ENCODE measurements at regions not wholly inside any gene's neighbourhood (a gene's known extent, or its start where the extent isn't known, plus 50 kb on each side); places are given as distances from the start of the nearest gene placed in this dataset.

DNA sequence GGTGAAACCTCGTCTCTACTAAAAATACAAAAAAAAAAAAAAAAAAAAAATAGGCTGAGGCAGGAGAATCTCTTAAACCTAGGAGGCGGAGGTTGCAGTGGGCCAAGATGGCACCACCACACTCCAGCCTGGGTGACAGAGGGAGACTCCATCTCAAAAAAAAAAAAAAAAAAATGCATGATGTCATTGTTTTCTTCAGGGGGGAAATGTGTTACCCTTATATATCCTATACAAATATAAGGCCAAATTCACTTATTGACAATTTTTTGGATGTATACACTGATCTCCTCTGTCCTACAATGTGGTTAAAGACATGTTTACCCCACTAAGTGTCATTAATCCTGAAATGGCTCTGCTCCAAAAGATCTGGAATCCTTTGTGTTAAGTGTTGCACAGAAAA, 73.1 kb downstream of the TPBG start:
- Histone ChIP-seq H3K9me3 (ENCODE audit: control insufficient read depth, insufficient read depth, low read depth, low read length) (no peaks in the 10 kb centered on the region), H3K27ac (ENCODE audit: insufficient read depth, low read length) (no peak overlapping the region)

DNA sequence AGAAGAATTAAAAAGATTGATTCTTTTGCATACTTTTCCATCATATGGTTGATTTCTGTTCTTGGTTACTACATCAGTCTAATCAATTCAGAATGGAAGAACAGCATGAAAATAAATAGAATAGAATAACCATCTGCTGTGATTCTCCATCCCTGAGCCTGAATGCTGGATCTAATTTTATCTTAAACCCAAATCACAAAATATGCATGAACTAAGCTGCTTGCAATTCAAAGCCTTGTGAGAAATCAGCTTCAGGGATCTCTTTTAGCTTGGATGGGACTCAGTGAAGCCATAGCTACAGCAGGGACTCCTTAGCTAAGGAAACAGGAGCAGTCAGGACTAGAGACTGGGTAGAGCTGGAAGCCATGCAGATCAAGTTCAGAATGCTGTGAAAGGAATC, 74.1 kb downstream of the TPBG start:
- no peaks in the 10 kb centered on the region for H3K4me1 ChIP-seq (ENCODE audit: control insufficient read depth, extremely low read depth, insufficient read depth, low read length)
- TF ChIP-seq EZH2 (IDR thresholded peaks at IDR 0.05; ENCODE audit: low read length, missing control alignments) (no peak), CTCF (conservative IDR thresholded peaks at IDR 0.05 in 1 of 2, IDR thresholded peaks at IDR 0.05 in 1 of 2; ENCODE audit: low read depth in 1 of 2, low read length in 2 of 2) (no peak)
- DNase-seq (ENCODE audit: low read depth in 2 of 2), result no peak

More for the DNA sequence above, 73.1 kb downstream of the TPBG start:
- Histone ChIP-seq H3K9ac (ENCODE audit: insufficient read depth, low read length) (no peak overlapping the region), H3K79me2 (ENCODE audit: control insufficient read depth, insufficient read depth, low read length) (no peaks in the 10 kb centered on the region), H2AFZ (ENCODE audit: low read length) (no peak overlapping the region), H3K36me3 (ENCODE audit: control insufficient read depth, insufficient read depth, low read length) (no peaks in the 10 kb centered on the region), H3K4me1 (ENCODE audit: control insufficient read depth, extremely low read depth, insufficient read depth, low read length) (no peaks in the 10 kb centered on the region), H4K20me1 (ENCODE audit: control insufficient read depth, extremely low read depth, insufficient read depth, low read length) (no peaks in the 10 kb centered on the region), H3K4me3 (replicated peaks in 1 of 4; ENCODE audit: control extremely low read depth in 1 of 4, insufficient read depth in 1 of 4, low read depth in 3 of 4, low read length in 4 of 4) (no peak overlapping the region), H3K4me2 (ENCODE audit: extremely low read depth, insufficient read depth, low read length) (no peak overlapping the region), H3K27me3 (ENCODE audit: control insufficient read depth, insufficient read depth, low read length) (no peaks in the 10 kb centered on the region)
- DNase-seq (ENCODE audit: low read depth in 2 of 2), result no peak
- no peak for TF ChIP-seq EZH2 (IDR thresholded peaks at IDR 0.05; ENCODE audit: low read length, missing control alignments)

GRCh38 chr6:82441047-82441855, 77.6 kb downstream of the TPBG start:
- Histone ChIP-seq H4K20me1 (ENCODE audit: control insufficient read depth, extremely low read depth, insufficient read depth, low read length) (no peaks in the 10 kb centered on the region), H3K79me2 (ENCODE audit: control insufficient read depth, insufficient read depth, low read length) (no peaks in the 10 kb centered on the region), H3K9me3 (ENCODE audit: control insufficient read depth, insufficient read depth, low read depth, low read length) (no peaks in the 10 kb centered on the region), H3K27ac (ENCODE audit: insufficient read depth, low read length) (no peak overlapping the region), H3K9ac (ENCODE audit: insufficient read depth, low read length) (no peak overlapping the region), H2AFZ (ENCODE audit: low read length) (no peak overlapping the region), H3K36me3 (ENCODE audit: control insufficient read depth, insufficient read depth, low read length) (no peaks in the 10 kb centered on the region), H3K4me2 (ENCODE audit: extremely low read depth, insufficient read depth, low read length) (no peak overlapping the region), H3K4me1 (ENCODE audit: control insufficient read depth, extremely low read depth, insufficient read depth, low read length) (no peaks in the 10 kb centered on the region), H3K4me3 (replicated peaks in 1 of 4; ENCODE audit: control extremely low read depth in 1 of 4, insufficient read depth in 1 of 4, low read depth in 3 of 4, low read length in 4 of 4) (no peak overlapping the region), H3K27me3 (ENCODE audit: control insufficient read depth, insufficient read depth, low read length) (no peaks in the 10 kb centered on the region)
- TF ChIP-seq EZH2 (IDR thresholded peaks at IDR 0.05; ENCODE audit: low read length, missing control alignments), result no peak
- no peak for DNase-seq (ENCODE audit: low read depth in 2 of 2)

More for the DNA sequence above, 74.1 kb downstream of the TPBG start:
- Histone ChIP-seq H3K9me3 (ENCODE audit: control insufficient read depth, insufficient read depth, low read depth, low read length) (no peaks in the 10 kb centered on the region), H3K79me2 (ENCODE audit: control insufficient read depth, insufficient read depth, low read length) (no peaks in the 10 kb centered on the region), H4K20me1 (ENCODE audit: control insufficient read depth, extremely low read depth, insufficient read depth, low read length) (no peaks in the 10 kb centered on the region), H3K27ac (ENCODE audit: insufficient read depth, low read length) (no peak overlapping the region), H2AFZ (ENCODE audit: low read length) (no peak overlapping the region), H3K9ac (ENCODE audit: insufficient read depth, low read length) (no peak overlapping the region), H3K4me2 (ENCODE audit: extremely low read depth, insufficient read depth, low read length) (no peak overlapping the region), H3K36me3 (ENCODE audit: control insufficient read depth, insufficient read depth, low read length) (no peaks in the 10 kb centered on the region), H3K4me3 (replicated peaks in 1 of 4; ENCODE audit: control extremely low read depth in 1 of 4, insufficient read depth in 1 of 4, low read depth in 3 of 4, low read length in 4 of 4) (no peak overlapping the region), H3K27me3 (ENCODE audit: control insufficient read depth, insufficient read depth, low read length) (no peaks in the 10 kb centered on the region)

- Histone ChIP-seq H3K27ac (ENCODE audit: insufficient read depth, low read length) (no peak overlapping the region), H3K9ac (ENCODE audit: insufficient read depth, low read length) (no peak overlapping the region), H3K4me3 (replicated peaks in 1 of 4; ENCODE audit: control extremely low read depth in 1 of 4, insufficient read depth in 1 of 4, low read depth in 3 of 4, low read length in 4 of 4) (no peak overlapping the region), H3K36me3 (ENCODE audit: control insufficient read depth, insufficient read depth, low read length) (no peaks in the 10 kb centered on the region), H3K4me2 (ENCODE audit: extremely low read depth, insufficient read depth, low read length) (no peak overlapping the region), H3K79me2 (ENCODE audit: control insufficient read depth, insufficient read depth, low read length) (no peaks in the 10 kb centered on the region), H3K9me3 (ENCODE audit: control insufficient read depth, insufficient read depth, low read depth, low read length) (no peaks in the 10 kb centered on the region), H3K27me3 (ENCODE audit: control insufficient read depth, insufficient read depth, low read length) (no peaks in the 10 kb centered on the region), H4K20me1 (ENCODE audit: control insufficient read depth, extremely low read depth, insufficient read depth, low read length) (no peaks in the 10 kb centered on the region), H2AFZ (ENCODE audit: low read length) (no peak overlapping the region), H3K4me1 (ENCODE audit: control insufficient read depth, extremely low read depth, insufficient read depth, low read length) (no peaks in the 10 kb centered on the region)
- DNase-seq (ENCODE audit: low read depth in 2 of 2), result no peak
- TF ChIP-seq EZH2 (IDR thresholded peaks at IDR 0.05; ENCODE audit: low read length, missing control alignments), result no peak
- no peak for TF ChIP-seq CTCF (conservative IDR thresholded peaks at IDR 0.05 in 1 of 2, IDR thresholded peaks at IDR 0.05 in 1 of 2; ENCODE audit: low read depth in 1 of 2, low read length in 2 of 2)
Observed at GRCh38 chr6:82442061-82442719, 78.6 kb downstream of the TPBG start.

All from fibroblast of lung (primary cell).